ENCODE measurements at regions not wholly inside any gene's neighbourhood (a gene's known extent, or its start where the extent isn't known, plus 50 kb on each side); places are given as distances from the start of the nearest gene placed in this dataset.

- TF ChIP-seq CTCF (IDR thresholded peaks at IDR 0.05), result no peak
- ATAC-seq (no peak), DNase-seq (no peak)
- Histone ChIP-seq H3K27ac (no peak overlapping the region), H3K4me1 (no peaks in the 10 kb centered on the region), H3K4me3 (no peak overlapping the region), H3K9me3 (no peaks in the 10 kb centered on the region), H3K36me3 (no peaks in the 10 kb centered on the region), H3K27me3 (no peaks in the 10 kb centered on the region)
- intact Hi-C loops (cut with DNase I), result no loop called here
These were observed 295.3 kb downstream of the GPD2 start for GRCh38 chr2:156731506-156731905.

GRCh38 chr2:156736950-156737349 is 300.8 kb downstream of the GPD2 start:
- DNase-seq (no peak), ATAC-seq (no peak)
- TF ChIP-seq CTCF (IDR thresholded peaks at IDR 0.05), result no peak
- Histone ChIP-seq H3K4me3 (no peak overlapping the region), H3K36me3 (no peaks in the 10 kb centered on the region), H3K4me1 (no peaks in the 10 kb centered on the region), H3K27me3 (no peaks in the 10 kb centered on the region), H3K27ac (no peak overlapping the region), H3K9me3 (no peaks in the 10 kb centered on the region)
- intact Hi-C loops (cut with DNase I), result no loop called here

GRCh38 chr2:156739301-156739700 is 303.1 kb downstream of the GPD2 start:
- Histone ChIP-seq H3K27me3 (no peaks in the 10 kb centered on the region), H3K4me1 (no peaks in the 10 kb centered on the region), H3K36me3 (no peaks in the 10 kb centered on the region), H3K27ac (no peak overlapping the region), H3K9me3 (no peaks in the 10 kb centered on the region), H3K4me3 (no peak overlapping the region)
- DNase-seq (no peak), ATAC-seq (no peak)
- intact Hi-C loops (cut with DNase I), result no loop called here
- no peak for TF ChIP-seq CTCF (IDR thresholded peaks at IDR 0.05)

- ATAC-seq (no peak), DNase-seq (no peak)
- H3K27ac ChIP-seq, result no peak overlapping the region
- H3K36me3 ChIP-seq, result no peaks in the 10 kb centered on the region
- H3K27me3 ChIP-seq, result no peaks in the 10 kb centered on the region
- H3K4me3 ChIP-seq, result no peak overlapping the region
- no peaks in the 10 kb centered on the region for H3K4me1 ChIP-seq
- intact Hi-C loops (cut with DNase I), result no loop called here
- no peak for TF ChIP-seq CTCF (IDR thresholded peaks at IDR 0.05)
- H3K9me3 ChIP-seq, result no peaks in the 10 kb centered on the region
These were observed 309.4 kb downstream of the GPD2 start for GRCh38 chr2:156745619-156746018.

GRCh38 chr2:156748221-156748620 is 312.0 kb downstream of the GPD2 start:
- no peak for ATAC-seq

More at GRCh38 chr2:156748221-156748620, 312.0 kb downstream of the GPD2 start:
- Histone ChIP-seq H3K27me3 (no peaks in the 10 kb centered on the region), H3K4me3 (no peak overlapping the region), H3K27ac (no peak overlapping the region), H3K36me3 (no peaks in the 10 kb centered on the region), H3K4me1 (no peaks in the 10 kb centered on the region), H3K9me3 (no peaks in the 10 kb centered on the region)
- intact Hi-C loops (cut with DNase I), result no loop called here
- no peak for DNase-seq
- no peak for TF ChIP-seq CTCF (IDR thresholded peaks at IDR 0.05)

Measured in left lung (tissue), 4 donors.